K562 (cell line): ENCODE measurements at regions not wholly inside any gene's neighbourhood (a gene's known extent, or its start where the extent isn't known, plus 50 kb on each side); places are given as distances from the start of the nearest gene placed in this dataset.

Source experiments
- CBFA2T3 ChIP-seq: fragments of 450-650 bp; IDR thresholded peaks from 2 replicates; pipeline ENCODE4 v1.6.1; 2017
- CCAR2 ChIP-seq: fragments of 200-400 bp; formaldehyde crosslinking; IDR thresholded peaks from 2 replicates; pipeline ENCODE4 v1.6.1; 2017; ENCODE audit warnings: mild to moderate bottlenecking, low read depth, low read length
- HDAC1 ChIP-seq, 2 experiments: fragments of 450-650 bp; IDR thresholded peaks; 2 replicates each; pipeline ENCODE4 v1.6.1; 2016 to 2017; ENCODE audit warnings: inconsistent platforms in 1 of 2, mild to moderate bottlenecking in 1 of 2, moderate library complexity in 1 of 2
- HDGF ChIP-seq: fragments of 450-650 bp; IDR thresholded peaks from 2 replicates; pipeline ENCODE4 v1.6.1; 2016
- HNRNPLL ChIP-seq: fragments of 200-400 bp; formaldehyde crosslinking; IDR thresholded peaks from 2 replicates; pipeline ENCODE4 v1.6.1; 2017; ENCODE audit warnings: low read length, low read depth, mild to moderate bottlenecking; ENCODE audit not compliant: poor library complexity, severe bottlenecking
- KLF10 ChIP-seq: fragments of 250-450 bp; sonication (Bioruptor Pico); IDR thresholded peaks from 2 replicates; pipeline ENCODE4 v1.6.1; 2021; ENCODE audit warnings: matching md5 sums
- MAZ ChIP-seq, 2 experiments: fragments of 450-650 bp in 1 of 2; sonication (generic) in 1 of 2; formaldehyde crosslinking; IDR thresholded peaks in 1 of 2; conservative IDR thresholded peaks in 1 of 2; 2 replicates each; pipeline versions ENCODE4 v1.4.0 to v1.5.0; 2020; ENCODE audit warnings: mild to moderate bottlenecking in 1 of 2, missing genetic modification reagents in 1 of 2
- MTF1 ChIP-seq: fragments of 250-450 bp; sonication (Bioruptor Pico); IDR thresholded peaks from 2 replicates; pipeline ENCODE4 v1.9.0; 2021; ENCODE audit warnings: moderate library complexity, mild to moderate bottlenecking, inconsistent platforms, borderline replicate concordance
- NFIC ChIP-seq: fragments of 450-650 bp; IDR thresholded peaks from 2 replicates; pipeline ENCODE4 v1.6.1; 2017; ENCODE audit warnings: mild to moderate bottlenecking, inconsistent platforms
- TGIF2 ChIP-seq: sonication (generic); formaldehyde crosslinking; IDR thresholded peaks from 2 replicates; pipeline ENCODE4 v1.8.1; 2022; ENCODE audit warnings: mild to moderate bottlenecking, missing genetic modification reagents, moderate library complexity
- ZBED1 ChIP-seq: IDR thresholded peaks from 2 replicates; pipeline ENCODE4 v1.6.1; 2014
- ZNF444 ChIP-seq: fragments of 250-450 bp; sonication (Bioruptor Pico); IDR thresholded peaks from 2 replicates; pipeline ENCODE4 v1.4.0; 2020; ENCODE audit warnings: mild to moderate bottlenecking, moderate library complexity
- TF ChIP-seq, protein P1 (sequence below): sonication (generic); formaldehyde crosslinking; IDR thresholded peaks from 2 replicates; pipeline ENCODE4 v1.8.0; 2022; ENCODE audit warnings: mild to moderate bottlenecking, missing genetic modification reagents
- TF ChIP-seq, protein P2 (sequence below): fragments of 200-800 bp; sonication (Bioruptor generic); IDR thresholded peaks from 2 replicates; pipeline ENCODE4 v1.6.1; 2017; ENCODE audit warnings: missing genetic modification characterization, missing compliant biosample characterization
- TF ChIP-seq, protein P3 (sequence below), 2 experiments: fragments of 450-650 bp in 1 of 2; sonication (generic) in 1 of 2; formaldehyde crosslinking in 1 of 2; IDR thresholded peaks; 2 replicates each; pipeline versions ENCODE4 v1.7.1 to v1.9.0; 2016 to 2022; ENCODE audit warnings: inconsistent platforms in 1 of 2, mild to moderate bottlenecking in 1 of 2, missing genetic modification reagents in 1 of 2

DNA sequence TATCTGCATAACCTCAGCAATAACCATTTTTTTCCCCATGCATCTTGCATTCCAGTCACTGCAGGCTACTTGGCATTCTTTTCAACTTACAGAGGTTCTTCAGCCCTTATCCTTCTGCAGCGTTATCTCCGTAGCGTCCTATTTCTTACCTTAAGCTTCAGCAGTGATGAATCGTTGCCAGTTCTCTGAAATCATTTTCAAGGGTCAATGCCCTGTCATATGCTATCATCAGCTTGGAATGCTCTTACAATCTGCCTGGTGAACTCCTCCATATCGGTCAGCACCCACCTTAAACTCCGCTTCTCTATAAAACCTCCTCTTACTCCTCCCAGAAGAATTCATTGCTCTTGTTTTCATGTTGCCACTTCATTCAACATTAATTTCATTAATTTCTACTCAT is 105.1 kb upstream of the DPH5 start (continued):
- TF ChIP-seq, protein P1, sequence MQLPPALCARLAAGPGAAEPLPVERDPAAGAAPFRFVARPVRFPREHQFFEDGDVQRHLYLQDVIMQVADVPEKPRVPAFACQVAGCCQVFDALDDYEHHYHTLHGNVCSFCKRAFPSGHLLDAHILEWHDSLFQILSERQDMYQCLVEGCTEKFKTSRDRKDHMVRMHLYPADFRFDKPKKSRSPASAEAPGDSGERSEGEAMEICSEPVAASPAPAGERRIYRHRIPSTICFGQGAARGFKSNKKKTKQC = no peak
- no peak for TF ChIP-seq NFIC
- TF ChIP-seq TGIF2 = no peak
- peak; percentile 89 for TF ChIP-seq HNRNPLL
- no peak for TF ChIP-seq MTF1 (CRISPR knock-in tag)
- TF ChIP-seq CBFA2T3 = peak; percentile 57
- TF ChIP-seq KLF10 (CRISPR knock-in tag) = no peak
- no peak for TF ChIP-seq HDGF
- TF ChIP-seq, protein P2, sequence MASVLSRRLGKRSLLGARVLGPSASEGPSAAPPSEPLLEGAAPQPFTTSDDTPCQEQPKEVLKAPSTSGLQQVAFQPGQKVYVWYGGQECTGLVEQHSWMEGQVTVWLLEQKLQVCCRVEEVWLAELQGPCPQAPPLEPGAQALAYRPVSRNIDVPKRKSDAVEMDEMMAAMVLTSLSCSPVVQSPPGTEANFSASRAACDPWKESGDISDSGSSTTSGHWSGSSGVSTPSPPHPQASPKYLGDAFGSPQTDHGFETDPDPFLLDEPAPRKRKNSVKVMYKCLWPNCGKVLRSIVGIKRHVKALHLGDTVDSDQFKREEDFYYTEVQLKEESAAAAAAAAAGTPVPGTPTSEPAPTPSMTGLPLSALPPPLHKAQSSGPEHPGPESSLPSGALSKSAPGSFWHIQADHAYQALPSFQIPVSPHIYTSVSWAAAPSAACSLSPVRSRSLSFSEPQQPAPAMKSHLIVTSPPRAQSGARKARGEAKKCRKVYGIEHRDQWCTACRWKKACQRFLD (CRISPR knock-in tag) = no peak
- peak in 1 of 2 experiments; percentile 51; a peak in 1 of 4 replicates for TF ChIP-seq HDAC1 (IDR thresholded peaks at IDR 0.05)
- no peak for TF ChIP-seq MAZ (CRISPR knock-in tag; conservative IDR thresholded peaks at IDR 0.05 in 1 of 2, IDR thresholded peaks at IDR 0.05 in 1 of 2)
- no peak for TF ChIP-seq ZNF444
- TF ChIP-seq, protein P3, sequence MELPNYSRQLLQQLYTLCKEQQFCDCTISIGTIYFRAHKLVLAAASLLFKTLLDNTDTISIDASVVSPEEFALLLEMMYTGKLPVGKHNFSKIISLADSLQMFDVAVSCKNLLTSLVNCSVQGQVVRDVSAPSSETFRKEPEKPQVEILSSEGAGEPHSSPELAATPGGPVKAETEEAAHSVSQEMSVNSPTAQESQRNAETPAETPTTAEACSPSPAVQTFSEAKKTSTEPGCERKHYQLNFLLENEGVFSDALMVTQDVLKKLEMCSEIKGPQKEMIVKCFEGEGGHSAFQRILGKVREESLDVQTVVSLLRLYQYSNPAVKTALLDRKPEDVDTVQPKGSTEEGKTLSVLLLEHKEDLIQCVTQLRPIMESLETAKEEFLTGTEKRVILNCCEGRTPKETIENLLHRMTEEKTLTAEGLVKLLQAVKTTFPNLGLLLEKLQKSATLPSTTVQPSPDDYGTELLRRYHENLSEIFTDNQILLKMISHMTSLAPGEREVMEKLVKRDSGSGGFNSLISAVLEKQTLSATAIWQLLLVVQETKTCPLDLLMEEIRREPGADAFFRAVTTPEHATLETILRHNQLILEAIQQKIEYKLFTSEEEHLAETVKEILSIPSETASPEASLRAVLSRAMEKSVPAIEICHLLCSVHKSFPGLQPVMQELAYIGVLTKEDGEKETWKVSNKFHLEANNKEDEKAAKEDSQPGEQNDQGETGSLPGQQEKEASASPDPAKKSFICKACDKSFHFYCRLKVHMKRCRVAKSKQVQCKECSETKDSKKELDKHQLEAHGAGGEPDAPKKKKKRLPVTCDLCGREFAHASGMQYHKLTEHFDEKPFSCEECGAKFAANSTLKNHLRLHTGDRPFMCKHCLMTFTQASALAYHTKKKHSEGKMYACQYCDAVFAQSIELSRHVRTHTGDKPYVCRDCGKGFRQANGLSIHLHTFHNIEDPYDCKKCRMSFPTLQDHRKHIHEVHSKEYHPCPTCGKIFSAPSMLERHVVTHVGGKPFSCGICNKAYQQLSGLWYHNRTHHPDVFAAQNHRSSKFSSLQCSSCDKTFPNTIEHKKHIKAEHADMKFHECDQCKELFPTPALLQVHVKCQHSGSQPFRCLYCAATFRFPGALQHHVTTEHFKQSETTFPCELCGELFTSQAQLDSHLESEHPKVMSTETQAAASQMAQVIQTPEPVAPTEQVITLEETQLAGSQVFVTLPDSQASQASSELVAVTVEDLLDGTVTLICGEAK (IDR thresholded peaks at IDR 0.05) = no peak
- TF ChIP-seq, protein P3 (CRISPR knock-in tag; IDR thresholded peaks at IDR 0.05) = no peak
- no peak for TF ChIP-seq ZBED1
- TF ChIP-seq CCAR2 = no peak
